CD14-positive monocyte (primary cell): ENCODE measurements at regions not wholly inside any gene's neighbourhood (a gene's known extent, or its start where the extent isn't known, plus 50 kb on each side); places are given as distances from the start of the nearest gene placed in this dataset.

ENCODE experiments used
- DNase-seq, 3 donors: peaks; one replicate each; pipeline ENCODE4 v3.0.0-alpha.2; 2011 to 2022
- H2AFZ ChIP-seq: 2 replicates; pipeline ENCODE4 v1.6.0; 2012; ENCODE audit warnings: mild to moderate bottlenecking, low read depth, low read length, inconsistent platforms; ENCODE audit not compliant: insufficient read depth, poor library complexity, severe bottlenecking
- H3K27ac ChIP-seq, 2 donors: 1 replicate in 1 of 2; 2 replicates in 1 of 2; pipeline ENCODE4 v1.5.1; 2012 to 2013; ENCODE audit warnings: low read length in 2 of 2, control low read depth in 1 of 2, inconsistent platforms in 1 of 2, low read depth in 1 of 2, mild to moderate bottlenecking in 1 of 2
- H3K27me3 ChIP-seq, 2 donors: one replicate each; pipeline versions ENCODE4 v1.6.0 to v1.6.1; 2011 to 2013; ENCODE audit warnings: low read length in 2 of 2; ENCODE audit not compliant: control insufficient read depth in 2 of 2, insufficient read depth in 2 of 2
- H3K36me3 ChIP-seq, 2 donors: replicated peaks in 1 of 2; 1 replicate in 1 of 2; 2 replicates in 1 of 2; pipeline versions ENCODE4 v1.5.1 to v1.6.1; 2012 to 2013; ENCODE audit warnings: low read length in 2 of 2, control low read depth in 1 of 2, inconsistent platforms in 1 of 2, mild to moderate bottlenecking in 1 of 2; ENCODE audit not compliant: insufficient read depth in 2 of 2, control insufficient read depth in 1 of 2
- H3K4me1 ChIP-seq, 2 donors: 1 replicate in 1 of 2; 2 replicates in 1 of 2; pipeline versions ENCODE4 v1.5.1 to v1.6.1; 2012 to 2013; ENCODE audit warnings: low read length in 2 of 2, control low read depth in 1 of 2, inconsistent platforms in 1 of 2, mild to moderate bottlenecking in 1 of 2, moderate library complexity in 1 of 2; ENCODE audit not compliant: insufficient read depth in 2 of 2, control insufficient read depth in 1 of 2
- H3K4me2 ChIP-seq: replicated peaks from 2 replicates; pipeline ENCODE3; 2012; ENCODE audit warnings: low read length, moderate library complexity, mild to moderate bottlenecking; ENCODE audit not compliant: poor library complexity, severe bottlenecking; ENCODE audit errors: extremely low read depth
- H3K4me3 ChIP-seq, 3 experiments: fragments of 200-600 bp in 1 of 3; sonication (generic) in 1 of 3; replicated peaks in 1 of 3; 1 replicate in 2 of 3; 2 replicates in 1 of 3; pipeline ENCODE4 v1.5.1; 2011 to 2013; ENCODE audit warnings: low read length in 3 of 3, mild to moderate bottlenecking in 3 of 3, control low read depth in 2 of 3, low read depth in 2 of 3, inconsistent platforms in 1 of 3, moderate library complexity in 1 of 3
- H3K79me2 ChIP-seq: 2 replicates; pipeline ENCODE4 v1.6.0; 2012; ENCODE audit warnings: mild to moderate bottlenecking, control low read depth, inconsistent platforms, low read length, moderate library complexity; ENCODE audit not compliant: insufficient read depth
- H3K9ac ChIP-seq: 2 replicates; pipeline ENCODE4 v1.6.0; 2017; ENCODE audit warnings: low read length, mild to moderate bottlenecking; ENCODE audit not compliant: insufficient read depth, poor library complexity, severe bottlenecking
- H3K9me3 ChIP-seq, 2 donors: replicated peaks in 1 of 2; 1 replicate in 1 of 2; 2 replicates in 1 of 2; pipeline versions ENCODE4 v1.5.1 to v1.6.1; 2012 to 2013; ENCODE audit warnings: low read length in 2 of 2, control low read depth in 1 of 2; ENCODE audit not compliant: control insufficient read depth in 1 of 2, insufficient read depth in 1 of 2
- H4K20me1 ChIP-seq: 2 replicates; pipeline ENCODE4 v1.6.0; 2012; ENCODE audit warnings: mild to moderate bottlenecking, low read length, control low read depth, moderate library complexity; ENCODE audit not compliant: insufficient read depth
- H3K27ac Mint-ChIP-seq, 7 donors: one replicate each; pipeline ENCODE4 v1.8.0; 2020; ENCODE audit warnings: mild to moderate bottlenecking in 7 of 7, mixed read lengths in 7 of 7, moderate library complexity in 6 of 7, inconsistent platforms in 2 of 7
- H3K27me3 Mint-ChIP-seq, 3 donors: one replicate each; pipeline ENCODE4 v1.8.0; 2021 to 2022; ENCODE audit warnings: low read depth in 3 of 3, mild to moderate bottlenecking in 3 of 3, mixed read lengths in 3 of 3, moderate library complexity in 3 of 3, inconsistent platforms in 1 of 3
- H3K36me3 Mint-ChIP-seq, 2 donors: one replicate each; pipeline ENCODE4 v1.8.0; 2020; ENCODE audit warnings: mixed read lengths in 2 of 2, inconsistent platforms in 1 of 2, mild to moderate bottlenecking in 1 of 2
- H3K4me1 Mint-ChIP-seq: one replicate; pipeline ENCODE4 v1.8.0; 2020; ENCODE audit warnings: mild to moderate bottlenecking, mixed read lengths
- H3K4me3 Mint-ChIP-seq, 2 donors: one replicate each; pipeline ENCODE4 v1.8.0; 2020; ENCODE audit warnings: mild to moderate bottlenecking in 2 of 2, mixed read lengths in 2 of 2, moderate library complexity in 1 of 2
- H3K9me3 Mint-ChIP-seq, 7 donors: one replicate each; pipeline ENCODE4 v1.8.0; 2020 to 2022; ENCODE audit warnings: mixed read lengths in 7 of 7, mild to moderate bottlenecking in 6 of 7, moderate library complexity in 6 of 7, inconsistent platforms in 2 of 7
- WGBS: methylation state at CpG from one replicate; pipeline ENCODE4 v1.1.5; 2013; ENCODE audit warnings: missing lambda C conversion rate; ENCODE audit not compliant: insufficient coverage; 5-methylcytosine and 5-hydroxymethylcytosine counted together
- intact Hi-C, 2 donors: fragments of 100-400 bp; cut with micrococcal nuclease; formaldehyde crosslinking; loops; one replicate each; pipeline versions ENCODE4 v1.15.0 to v1.15.1; 2023
- TF ChIP-seq, protein P1 (sequence below): fragments of 200-600 bp; IDR thresholded peaks from one replicate; pipeline ENCODE4 v1.8.0; 2022; ENCODE audit warnings: antibody characterized with exemption, mild to moderate bottlenecking

DNA sequence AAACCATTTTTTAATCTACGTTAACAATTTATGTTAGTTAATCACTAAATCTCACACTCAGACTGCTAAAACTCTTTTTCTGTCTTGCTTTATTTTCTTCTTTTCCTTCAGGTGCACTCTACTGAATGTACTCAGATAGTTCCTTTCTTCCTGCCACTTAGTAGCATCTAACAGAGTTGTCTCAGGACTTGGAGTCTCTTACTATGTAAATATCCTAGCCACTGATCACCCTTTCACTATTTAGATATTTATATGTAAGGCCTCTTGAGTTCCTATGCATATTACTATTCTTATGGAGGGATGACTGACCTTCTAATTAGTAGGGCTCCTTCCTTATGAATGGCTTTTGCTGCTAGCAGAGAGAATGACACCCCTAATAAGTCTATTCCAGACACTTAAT, 586.3 kb downstream of the RERGL start:
- Mint-ChIP-seq H3K4me3 (no peak overlapping the region), H3K4me1 (no peaks in the 10 kb centered on the region), H3K36me3 (no peaks in the 10 kb centered on the region), H3K27ac (no peak overlapping the region), H3K27me3 (no peaks in the 10 kb centered on the region), H3K9me3 (peaks cover 0 to 4% (median 0%) of the 10 kb centered on the region in 7 donors)
- H4K20me1 ChIP-seq = no peaks in the 10 kb centered on the region
- no peaks in the 10 kb centered on the region for H3K4me1 ChIP-seq
- H3K4me3 ChIP-seq = no peak overlapping the region
- H3K27ac ChIP-seq = no peak overlapping the region
- no peaks in the 10 kb centered on the region for H3K9me3 ChIP-seq
- H3K79me2 ChIP-seq = no peaks in the 10 kb centered on the region
- no peak for DNase-seq
- no peak overlapping the region for H3K9ac ChIP-seq
- no peak overlapping the region for H2AFZ ChIP-seq
- H3K27me3 ChIP-seq = no peaks in the 10 kb centered on the region
- TF ChIP-seq, protein P1, sequence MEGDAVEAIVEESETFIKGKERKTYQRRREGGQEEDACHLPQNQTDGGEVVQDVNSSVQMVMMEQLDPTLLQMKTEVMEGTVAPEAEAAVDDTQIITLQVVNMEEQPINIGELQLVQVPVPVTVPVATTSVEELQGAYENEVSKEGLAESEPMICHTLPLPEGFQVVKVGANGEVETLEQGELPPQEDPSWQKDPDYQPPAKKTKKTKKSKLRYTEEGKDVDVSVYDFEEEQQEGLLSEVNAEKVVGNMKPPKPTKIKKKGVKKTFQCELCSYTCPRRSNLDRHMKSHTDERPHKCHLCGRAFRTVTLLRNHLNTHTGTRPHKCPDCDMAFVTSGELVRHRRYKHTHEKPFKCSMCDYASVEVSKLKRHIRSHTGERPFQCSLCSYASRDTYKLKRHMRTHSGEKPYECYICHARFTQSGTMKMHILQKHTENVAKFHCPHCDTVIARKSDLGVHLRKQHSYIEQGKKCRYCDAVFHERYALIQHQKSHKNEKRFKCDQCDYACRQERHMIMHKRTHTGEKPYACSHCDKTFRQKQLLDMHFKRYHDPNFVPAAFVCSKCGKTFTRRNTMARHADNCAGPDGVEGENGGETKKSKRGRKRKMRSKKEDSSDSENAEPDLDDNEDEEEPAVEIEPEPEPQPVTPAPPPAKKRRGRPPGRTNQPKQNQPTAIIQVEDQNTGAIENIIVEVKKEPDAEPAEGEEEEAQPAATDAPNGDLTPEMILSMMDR = no peak
- no peak overlapping the region for H3K4me2 ChIP-seq
- intact Hi-C loops = no loop called here
- H3K36me3 ChIP-seq = no peaks in the 10 kb centered on the region
- WGBS = 100% methylated on average over 1 of the region's 1 CpG

DNA sequence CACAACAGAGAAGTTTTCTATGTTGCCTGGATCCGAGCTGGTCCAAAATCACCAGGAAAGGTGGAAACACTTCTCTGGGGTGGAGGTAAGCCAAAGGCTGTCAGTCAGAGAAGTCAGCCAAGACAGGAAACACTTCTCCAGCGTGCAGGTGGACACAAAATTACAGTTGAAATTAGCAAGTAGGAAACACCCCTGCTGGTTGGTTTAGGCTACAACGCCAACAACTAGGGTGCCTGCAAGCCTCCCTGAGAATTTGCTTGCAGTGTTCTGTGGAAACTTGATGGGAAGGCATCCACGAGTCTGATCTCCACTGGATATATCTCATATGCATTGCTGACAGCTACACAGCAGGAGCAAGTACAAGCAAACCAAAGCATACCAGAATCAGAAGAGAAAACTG, 600.5 kb downstream of the RERGL start:
- no peak for DNase-seq
- Mint-ChIP-seq H3K4me3 (no peak overlapping the region), H3K4me1 (no peaks in the 10 kb centered on the region), H3K9me3 (peaks cover 0 to 7% (median 3%) of the 10 kb centered on the region in 7 donors), H3K36me3 (no peaks in the 10 kb centered on the region), H3K27me3 (no peaks in the 10 kb centered on the region), H3K27ac (no peak overlapping the region)
- Histone ChIP-seq H3K4me1 (no peaks in the 10 kb centered on the region), H3K27me3 (no peaks in the 10 kb centered on the region), H4K20me1 (no peaks in the 10 kb centered on the region), H3K4me2 (no peak overlapping the region), H3K27ac (no peak overlapping the region), H3K9me3 (peaks cover 0 to 5% of the 10 kb centered on the region in 2 donors), H3K9ac (no peak overlapping the region), H3K36me3 (no peaks in the 10 kb centered on the region), H3K4me3 (no peak overlapping the region), H2AFZ (no peak overlapping the region), H3K79me2 (no peaks in the 10 kb centered on the region)
- intact Hi-C loops = no loop called here
- WGBS = 90% methylated on average over 2 of the region's 4 CpGs
- TF ChIP-seq, protein P1 = no peak
